HUES64 (cell line): ENCODE measurements at regions not wholly inside any gene's neighbourhood (a gene's known extent, or its start where the extent isn't known, plus 50 kb on each side); places are given as distances from the start of the nearest gene placed in this dataset.

Experiments used
- H3K27ac ChIP-seq: 2 replicates; pipeline ENCODE4 v1.7.0; 2013; ENCODE audit warnings: low read depth, low read length, inconsistent platforms
- H3K27me3 ChIP-seq: 2 replicates; pipeline ENCODE4 v1.6.1; 2013; ENCODE audit warnings: mild to moderate bottlenecking, low read length; ENCODE audit not compliant: insufficient read depth
- H3K36me3 ChIP-seq: 2 replicates; pipeline ENCODE4 v1.6.1; 2013; ENCODE audit warnings: mild to moderate bottlenecking, low read length; ENCODE audit not compliant: insufficient read depth
- H3K4me1 ChIP-seq: 2 replicates; pipeline ENCODE4 v1.6.1; 2013; ENCODE audit warnings: mild to moderate bottlenecking, low read length, moderate library complexity; ENCODE audit not compliant: insufficient read depth
- H3K4me3 ChIP-seq: 2 replicates; pipeline ENCODE4 v1.5.1; 2013; ENCODE audit warnings: mild to moderate bottlenecking, low read length, moderate library complexity
- H3K9ac ChIP-seq: 2 replicates; pipeline ENCODE4 v1.6.1; 2013; ENCODE audit warnings: mild to moderate bottlenecking, low read depth, low read length
- H3K9me3 ChIP-seq: 2 replicates; pipeline ENCODE4 v1.6.1; 2013; ENCODE audit warnings: low read depth, low read length; ENCODE audit not compliant: insufficient read depth
- WGBS: fragments of 150-250, 120-280 bp; methylation state at CpG from one replicate; pipeline ENCODE4 v1.1.7; 2013; ENCODE audit warnings: missing lambda C conversion rate; 5-methylcytosine and 5-hydroxymethylcytosine counted together

GRCh38 chr10:62578301-62578700 lies 204.1 kb downstream of the ZNF365 start:
- no peak overlapping the region for H3K27ac ChIP-seq
- H3K9ac ChIP-seq = no peak overlapping the region
- no peaks in the 10 kb centered on the region for H3K27me3 ChIP-seq
- 95% methylated on average over 5 of the region's 6 CpGs for WGBS
- H3K36me3 ChIP-seq = no peaks in the 10 kb centered on the region
- H3K4me3 ChIP-seq = no peak overlapping the region
- no peaks in the 10 kb centered on the region for H3K9me3 ChIP-seq
- no peaks in the 10 kb centered on the region for H3K4me1 ChIP-seq

- no peak overlapping the region for H3K4me3 ChIP-seq
- no peaks in the 10 kb centered on the region for H3K36me3 ChIP-seq
- no peaks in the 10 kb centered on the region for H3K9me3 ChIP-seq
- no peaks in the 10 kb centered on the region for H3K27me3 ChIP-seq
- no peaks in the 10 kb centered on the region for H3K4me1 ChIP-seq
- H3K27ac ChIP-seq = no peak overlapping the region
- H3K9ac ChIP-seq = no peak overlapping the region
- WGBS = 100% methylated on average over 1 of the region's 1 CpG
Measured at GRCh38 chr10:62578916-62579315, 204.7 kb downstream of the ZNF365 start.

- Histone ChIP-seq H3K9ac (no peak overlapping the region), H3K4me3 (no peak overlapping the region), H3K4me1 (no peaks in the 10 kb centered on the region), H3K36me3 (no peaks in the 10 kb centered on the region), H3K9me3 (no peaks in the 10 kb centered on the region), H3K27ac (no peak overlapping the region), H3K27me3 (no peaks in the 10 kb centered on the region)
Measured at GRCh38 chr10:62580396-62580795, 206.2 kb downstream of the ZNF365 start.

GRCh38 chr10:62581351-62581750 lies 207.2 kb downstream of the ZNF365 start:
- Histone ChIP-seq H3K27ac (no peak overlapping the region), H3K9ac (no peak overlapping the region), H3K9me3 (no peaks in the 10 kb centered on the region), H3K4me3 (no peak overlapping the region), H3K27me3 (no peaks in the 10 kb centered on the region), H3K4me1 (no peaks in the 10 kb centered on the region), H3K36me3 (no peaks in the 10 kb centered on the region)
- 87% methylated on average over 3 of the region's 3 CpGs for WGBS

- WGBS = 89% methylated on average over 4 of the region's 4 CpGs
- H3K9me3 ChIP-seq = no peaks in the 10 kb centered on the region
- H3K27me3 ChIP-seq = no peaks in the 10 kb centered on the region
- H3K36me3 ChIP-seq = no peaks in the 10 kb centered on the region
- no peak overlapping the region for H3K4me3 ChIP-seq
- no peak overlapping the region for H3K9ac ChIP-seq
- no peak overlapping the region for H3K27ac ChIP-seq
- H3K4me1 ChIP-seq = no peaks in the 10 kb centered on the region
Measured at GRCh38 chr10:62582101-62582705, 208.0 kb downstream of the ZNF365 start.

GRCh38 chr10:62582804-62583208 lies 208.6 kb downstream of the ZNF365 start:
- H3K9me3 ChIP-seq = no peaks in the 10 kb centered on the region
- no peak overlapping the region for H3K4me3 ChIP-seq
- no peaks in the 10 kb centered on the region for H3K36me3 ChIP-seq
- H3K4me1 ChIP-seq = no peaks in the 10 kb centered on the region
- 95% methylated on average over 7 of the region's 7 CpGs for WGBS
- no peaks in the 10 kb centered on the region for H3K27me3 ChIP-seq
- H3K27ac ChIP-seq = no peak overlapping the region
- no peak overlapping the region for H3K9ac ChIP-seq

- Histone ChIP-seq H3K9ac (no peak overlapping the region), H3K4me3 (no peak overlapping the region), H3K4me1 (no peaks in the 10 kb centered on the region), H3K9me3 (no peaks in the 10 kb centered on the region), H3K27me3 (no peaks in the 10 kb centered on the region), H3K36me3 (no peaks in the 10 kb centered on the region), H3K27ac (no peak overlapping the region)
- 82% methylated on average over 2 of the region's 3 CpGs for WGBS
Measured at GRCh38 chr10:62583876-62584615, 209.9 kb downstream of the ZNF365 start.

- no peaks in the 10 kb centered on the region for H3K9me3 ChIP-seq
- WGBS = 93% methylated on average over 2 of the region's 2 CpGs
- H3K36me3 ChIP-seq = no peaks in the 10 kb centered on the region
- no peak overlapping the region for H3K27ac ChIP-seq
- H3K27me3 ChIP-seq = no peaks in the 10 kb centered on the region
- H3K9ac ChIP-seq = no peak overlapping the region
- no peak overlapping the region for H3K4me3 ChIP-seq
- no peaks in the 10 kb centered on the region for H3K4me1 ChIP-seq
Measured at GRCh38 chr10:62584731-62585130, 210.6 kb downstream of the ZNF365 start.

- Histone ChIP-seq H3K4me3 (no peak overlapping the region), H3K36me3 (no peaks in the 10 kb centered on the region), H3K27ac (no peak overlapping the region), H3K4me1 (no peaks in the 10 kb centered on the region), H3K9ac (no peak overlapping the region), H3K27me3 (no peaks in the 10 kb centered on the region), H3K9me3 (no peaks in the 10 kb centered on the region)
- WGBS = 93% methylated on average over 6 of the region's 6 CpGs
Measured at GRCh38 chr10:62585211-62585775, 211.1 kb downstream of the ZNF365 start.

- no peaks in the 10 kb centered on the region for H3K4me1 ChIP-seq
- H3K36me3 ChIP-seq = no peaks in the 10 kb centered on the region
- no peaks in the 10 kb centered on the region for H3K27me3 ChIP-seq
- no peak overlapping the region for H3K27ac ChIP-seq
- no peak overlapping the region for H3K9ac ChIP-seq
- no peak overlapping the region for H3K4me3 ChIP-seq
- H3K9me3 ChIP-seq = no peaks in the 10 kb centered on the region
Measured at GRCh38 chr10:62587011-62587410, 212.8 kb downstream of the ZNF365 start.

- H3K36me3 ChIP-seq = no peaks in the 10 kb centered on the region
- H3K4me1 ChIP-seq = no peaks in the 10 kb centered on the region
- H3K9ac ChIP-seq = no peak overlapping the region
- no peak overlapping the region for H3K27ac ChIP-seq
- H3K27me3 ChIP-seq = no peaks in the 10 kb centered on the region
- no peak overlapping the region for H3K4me3 ChIP-seq
- H3K9me3 ChIP-seq = no peaks in the 10 kb centered on the region
- 100% methylated on average over 1 of the region's 2 CpGs for WGBS
Measured at GRCh38 chr10:62588116-62588515, 213.9 kb downstream of the ZNF365 start.
